AML-193 (cell line): ENCODE measurements at regions not wholly inside any gene's neighbourhood (a gene's known extent, or its start where the extent isn't known, plus 50 kb on each side); places are given as distances from the start of the nearest gene placed in this dataset.

Experiments
- DNase-seq, 2 experiments: peaks; one replicate each; lab custom pipeline; 2025; lab: John Stamatoyannopoulos, UW

GRCh38 chr22:27123880-27124279 is 466.5 kb downstream of the MIAT start:
- no peak for DNase-seq

- DNase-seq = peak in 1 of 2 experiments; percentile 20
Measured at GRCh38 chr22:27124351-27124966, 467.1 kb downstream of the MIAT start.

GRCh38 chr22:27125539-27125938 is 468.2 kb downstream of the MIAT start:
- DNase-seq = no peak

- DNase-seq = no peak
Measured at GRCh38 chr22:27127911-27128310, 470.5 kb downstream of the MIAT start.

GRCh38 chr22:27128461-27129085 is 471.2 kb downstream of the MIAT start:
- no peak for DNase-seq

GRCh38 chr22:27129266-27129665 is 471.9 kb downstream of the MIAT start:
- no peak for DNase-seq

- no peak for DNase-seq
Measured at GRCh38 chr22:27130906-27131305, 473.5 kb downstream of the MIAT start.

GRCh38 chr22:27131346-27131745 is 474.0 kb downstream of the MIAT start:
- no peak for DNase-seq

GRCh38 chr22:27132400-27132799 is 475.0 kb downstream of the MIAT start:
- DNase-seq = no peak

- no peak for DNase-seq
Measured at GRCh38 chr22:27133019-27133431, 475.6 kb downstream of the MIAT start.

GRCh38 chr22:27133681-27134314 is 476.4 kb downstream of the MIAT start:
- peak in 1 of 2 experiments; percentile 21 for DNase-seq

GRCh38 chr22:27134315-27134701 is 476.9 kb downstream of the MIAT start:
- peak; percentile 56 to 73 for DNase-seq

GRCh38 chr22:27135031-27135981 is 477.9 kb downstream of the MIAT start:
- no peak for DNase-seq

- no peak for DNase-seq
Measured at GRCh38 chr22:27136596-27136995, 479.2 kb downstream of the MIAT start.

GRCh38 chr22:27137871-27138337 is 480.5 kb downstream of the MIAT start:
- no peak for DNase-seq

GRCh38 chr22:27138471-27138870 is 481.1 kb downstream of the MIAT start:
- DNase-seq = no peak

- no peak for DNase-seq
Measured at GRCh38 chr22:27139935-27140511, 482.6 kb downstream of the MIAT start.

- no peak for DNase-seq
Measured at GRCh38 chr22:27142286-27142685, 484.9 kb downstream of the MIAT start.

- no peak for DNase-seq
Measured at GRCh38 chr22:27144321-27144720, 486.9 kb downstream of the MIAT start.

- no peak for DNase-seq
Measured at GRCh38 chr22:27146866-27147633, 489.7 kb downstream of the MIAT start.

GRCh38 chr22:27148055-27148454 is 490.7 kb downstream of the MIAT start:
- DNase-seq = no peak
